Breast epithelium (tissue), 4 donors: ENCODE measurements at regions not wholly inside any gene's neighbourhood (a gene's known extent, or its start where the extent isn't known, plus 50 kb on each side); places are given as distances from the start of the nearest gene placed in this dataset.
"Not testable (repeated sequence)": the region's sequence is repeated elsewhere in the genome, so short reads cannot be mapped to it uniquely, and the experiment has no call there.

ENCODE experiments used
- DNase-seq, 2 donors: peaks; one replicate each; pipeline ENCODE4 v3.0.0-alpha.2; 2019; ENCODE audit warnings: low spot score in 2 of 2
- H3K27ac ChIP-seq, 2 donors: fragments of 200-600 bp; sonication (generic) in 1 of 2; one replicate each; pipeline ENCODE4 v1.5.1; 2016 to 2019; ENCODE audit warnings: mild to moderate bottlenecking in 1 of 2
- H3K27me3 ChIP-seq, 2 donors: fragments of 200-600 bp; sonication (generic) in 1 of 2; one replicate each; pipeline versions ENCODE4 v1.5.1 to v1.6.0; 2017 to 2019; ENCODE audit warnings: control low read depth in 1 of 2, mild to moderate bottlenecking in 1 of 2
- H3K36me3 ChIP-seq: fragments of 200-600 bp; one replicate; pipeline ENCODE4 v1.5.1; 2019
- H3K4me1 ChIP-seq, 2 donors: fragments of 200-600 bp; sonication (generic); one replicate each; pipeline ENCODE4 v1.5.1; 2016 to 2019; ENCODE audit warnings: control low read depth in 1 of 2
- H3K4me3 ChIP-seq, 3 donors: fragments of 200-600 bp; sonication (generic); 1 replicate in 2 of 3; 2 replicates in 1 of 3; pipeline ENCODE4 v1.5.1; 2016 to 2019; ENCODE audit warnings: mild to moderate bottlenecking in 3 of 3, moderate library complexity in 2 of 3
- H3K9me3 ChIP-seq, 2 donors: fragments of 200-600 bp; sonication (generic) in 1 of 2; one replicate each; pipeline ENCODE4 v1.5.1; 2016 to 2019; ENCODE audit warnings: control low read depth in 1 of 2
- CTCF ChIP-seq, 3 donors: fragments of 450-650 bp; IDR thresholded peaks; one replicate each; pipeline ENCODE4 v1.5.1; 2016 to 2017; ENCODE audit warnings: antibody characterized with exemption in 3 of 3, mild to moderate bottlenecking in 3 of 3, moderate library complexity in 3 of 3
- POLR2A ChIP-seq: fragments of 450-650 bp; IDR thresholded peaks from one replicate; pipeline ENCODE4 v1.6.1; 2016; ENCODE audit warnings: antibody characterized with exemption, mild to moderate bottlenecking, moderate library complexity
- POLR2AphosphoS5 ChIP-seq, 3 donors: sonication (generic); formaldehyde crosslinking; IDR thresholded peaks; one replicate each; pipeline ENCODE4 v1.6.1; 2017; ENCODE audit warnings: antibody characterized with exemption in 3 of 3
- intact Hi-C: fragments of 100-400 bp; cut with DNase I; formaldehyde crosslinking; loops from one replicate; pipeline ENCODE4 v1.15.1; 2023; ENCODE audit warnings: low total_unique reads

GRCh38 chr11:109677231-109677630, 255.2 kb downstream of the C11orf87 start:
- TF ChIP-seq CTCF (IDR thresholded peaks at IDR 0.05) (no peak), POLR2A (no peak), POLR2AphosphoS5 (IDR thresholded peaks at IDR 0.05) (no peak)
- Histone ChIP-seq H3K27me3 (no peaks in the 10 kb centered on the region), H3K4me1 (no peaks in the 10 kb centered on the region), H3K4me3 (no peak overlapping the region), H3K27ac (no peak overlapping the region), H3K9me3 (no peaks in the 10 kb centered on the region), H3K36me3 (no peaks in the 10 kb centered on the region)
- DNase-seq = no peak
- intact Hi-C loops = no loop called here

GRCh38 chr11:109677876-109678275, 255.9 kb downstream of the C11orf87 start:
- intact Hi-C loops = no loop called here
- Histone ChIP-seq H3K4me3 (no peak overlapping the region), H3K27me3 (no peaks in the 10 kb centered on the region), H3K27ac (no peak overlapping the region), H3K4me1 (no peaks in the 10 kb centered on the region), H3K36me3 (no peaks in the 10 kb centered on the region), H3K9me3 (no peaks in the 10 kb centered on the region)
- DNase-seq = no peak
- TF ChIP-seq POLR2A (no peak), CTCF (IDR thresholded peaks at IDR 0.05) (no peak), POLR2AphosphoS5 (IDR thresholded peaks at IDR 0.05) (no peak)

- TF ChIP-seq CTCF (IDR thresholded peaks at IDR 0.05) = no peak
- no peak for TF ChIP-seq POLR2AphosphoS5 (IDR thresholded peaks at IDR 0.05)
- TF ChIP-seq POLR2A = no peak
- no peaks in the 10 kb centered on the region for H3K9me3 ChIP-seq
- no peak overlapping the region for H3K4me3 ChIP-seq
- no peaks in the 10 kb centered on the region for H3K36me3 ChIP-seq
- H3K27me3 ChIP-seq = no peaks in the 10 kb centered on the region
- no peak overlapping the region for H3K27ac ChIP-seq
- no peaks in the 10 kb centered on the region for H3K4me1 ChIP-seq
- intact Hi-C loops = no loop called here
- DNase-seq = no peak
These were observed 258.1 kb downstream of the C11orf87 start for GRCh38 chr11:109680127-109680526.

- intact Hi-C loops, H3K4me3 ChIP-seq, H3K27ac ChIP-seq, H3K9me3 ChIP-seq, DNase-seq, H3K4me1 ChIP-seq, H3K36me3 ChIP-seq, H3K27me3 ChIP-seq: not testable (repeated sequence)
These were observed 260.8 kb downstream of the C11orf87 start for GRCh38 chr11:109682788-109683187.

- Histone ChIP-seq H3K4me1 (no peaks in the 10 kb centered on the region), H3K27me3 (no peaks in the 10 kb centered on the region), H3K4me3 (no peak overlapping the region), H3K36me3 (no peaks in the 10 kb centered on the region), H3K27ac (no peak overlapping the region), H3K9me3 (peaks cover 25 to 36% of the 10 kb centered on the region in 2 donors)
- no peak for TF ChIP-seq POLR2AphosphoS5 (IDR thresholded peaks at IDR 0.05)
- no peak for DNase-seq
- intact Hi-C loops = no loop called here
These were observed 273.7 kb downstream of the C11orf87 start for GRCh38 chr11:109695696-109696095.

- TF ChIP-seq CTCF (IDR thresholded peaks at IDR 0.05) (no peak), POLR2A (no peak), POLR2AphosphoS5 (IDR thresholded peaks at IDR 0.05) (no peak)
- Histone ChIP-seq H3K27me3 (no peaks in the 10 kb centered on the region), H3K27ac (no peak overlapping the region), H3K9me3 (peaks cover 25 to 36% of the 10 kb centered on the region in 2 donors), H3K4me1 (no peaks in the 10 kb centered on the region), H3K4me3 (no peak overlapping the region), H3K36me3 (no peaks in the 10 kb centered on the region)
- intact Hi-C loops = no loop called here
- no peak for DNase-seq
These were observed 274.4 kb downstream of the C11orf87 start for GRCh38 chr11:109696191-109696897.
